GM21390 (cell line): ENCODE measurements at regions not wholly inside any gene's neighbourhood (a gene's known extent, or its start where the extent isn't known, plus 50 kb on each side); places are given as distances from the start of the nearest gene placed in this dataset.
"Not testable (repeated sequence)": the region's sequence is repeated elsewhere in the genome, so short reads cannot be mapped to it uniquely, and the experiment has no call there.

ENCODE experiments used
- ATAC-seq: cut with Tn5 transposase; IDR thresholded peaks from one replicate; pipeline ENCODE4 v1.9.1; 2021; ENCODE audit not compliant: unreplicated experiment

DNA sequence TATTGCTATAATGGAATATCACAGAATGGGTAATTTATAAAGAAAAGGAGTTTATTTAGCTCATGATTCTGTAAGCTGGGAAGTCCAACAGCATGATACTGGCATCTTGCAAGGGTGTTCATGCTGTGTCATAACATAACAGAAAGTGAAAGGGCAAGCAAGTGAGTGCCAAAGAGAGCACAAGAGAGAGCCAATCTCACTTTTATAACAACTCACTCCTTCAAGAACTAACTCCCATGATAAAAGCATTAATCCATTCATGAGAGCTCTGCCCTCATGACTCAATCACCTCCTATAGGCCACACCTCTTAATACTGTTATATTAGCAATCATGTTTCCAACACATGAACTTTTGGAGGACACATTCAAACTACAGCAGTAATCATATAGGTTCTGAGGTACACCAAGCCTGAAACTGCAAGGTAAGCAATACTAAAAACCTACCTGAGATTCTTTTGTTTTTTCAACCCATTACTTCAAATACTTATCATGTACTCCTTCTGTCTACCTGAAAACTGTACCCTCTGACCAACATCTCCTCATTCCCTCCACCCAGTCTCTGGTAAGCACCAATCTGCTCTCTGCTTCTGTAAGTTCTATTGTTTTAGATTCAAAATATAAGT lies 219.7 kb downstream of the MTERF1 start:
- ATAC-seq: no peak

DNA sequence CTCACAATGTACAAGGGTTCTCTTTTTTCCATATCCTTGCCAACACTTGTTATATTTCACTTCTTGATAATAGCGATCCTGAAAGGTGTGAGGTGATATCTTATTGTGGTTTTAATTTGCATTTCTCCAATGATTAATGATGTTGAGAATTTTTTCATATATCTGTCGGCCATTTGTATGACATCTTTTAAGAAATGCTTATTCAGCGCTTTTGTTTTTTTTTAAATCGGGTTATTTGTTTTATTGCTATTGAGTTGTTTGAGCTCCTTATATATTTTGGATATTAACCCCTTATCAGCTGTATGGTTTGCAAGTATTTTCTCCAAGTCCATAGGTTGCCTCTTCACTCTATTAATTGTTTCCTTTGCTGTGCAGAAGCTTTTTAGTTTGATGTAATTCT lies 218.8 kb downstream of the MTERF1 start:
- ATAC-seq: no peak

DNA sequence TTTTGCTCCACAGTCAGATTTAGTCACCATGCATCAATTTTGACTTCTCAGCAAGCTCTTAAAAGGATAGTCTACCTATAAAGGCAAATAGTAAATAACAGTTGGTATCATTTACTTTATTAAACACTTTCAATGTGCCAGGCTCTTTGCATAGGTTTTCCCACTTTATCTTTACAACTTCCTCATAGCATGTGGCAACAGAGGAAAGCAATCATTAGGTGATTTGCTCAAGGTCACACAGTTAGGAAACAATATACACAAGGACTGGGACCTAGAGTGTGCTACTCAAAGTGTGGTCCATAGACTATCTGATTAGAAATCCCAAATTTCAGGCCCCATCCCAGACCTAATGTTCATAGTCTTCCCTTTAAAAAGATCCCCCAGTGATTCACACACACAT lies 212.3 kb downstream of the MTERF1 start:
- ATAC-seq: no peak

DNA sequence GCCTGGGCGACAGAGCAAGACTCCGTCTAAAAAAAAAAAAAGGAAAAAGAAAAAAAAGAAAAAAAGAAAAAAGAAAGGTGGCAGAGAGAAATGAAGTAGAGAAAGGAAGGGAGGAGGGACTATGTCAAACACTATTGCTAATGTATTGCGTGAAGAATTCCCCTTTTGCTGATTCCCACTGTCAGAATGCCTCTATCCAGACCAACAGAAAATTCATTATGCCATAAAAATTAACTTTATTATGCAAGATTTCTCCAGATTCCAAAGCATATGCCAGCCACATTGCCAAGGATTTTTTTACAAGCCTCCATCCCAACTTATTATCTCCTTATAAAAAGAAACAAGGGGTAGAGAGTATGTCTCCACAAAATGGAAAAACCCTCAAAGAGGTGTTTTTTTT lies 209.3 kb downstream of the MTERF1 start:
- no peak for ATAC-seq

DNA sequence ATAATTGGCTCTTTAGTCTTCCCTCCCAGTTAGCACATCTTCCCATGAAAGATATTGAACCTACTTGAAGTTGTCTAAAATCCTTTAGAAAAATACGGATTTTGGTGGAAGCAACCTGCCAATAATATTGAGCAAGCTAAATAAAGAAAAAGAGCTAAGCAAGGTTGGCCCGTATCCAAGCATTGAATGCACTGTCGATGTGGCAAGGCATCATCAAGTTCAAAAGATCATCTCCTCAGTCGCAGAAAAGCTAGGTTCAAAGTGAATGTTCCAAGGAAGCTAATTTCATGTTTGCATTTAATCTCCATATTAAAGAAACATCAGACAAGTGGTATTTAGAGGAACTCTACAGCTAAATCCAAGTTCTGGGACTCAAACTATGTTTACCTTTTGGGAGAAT lies 206.0 kb downstream of the MTERF1 start:
- ATAC-seq: no peak

DNA sequence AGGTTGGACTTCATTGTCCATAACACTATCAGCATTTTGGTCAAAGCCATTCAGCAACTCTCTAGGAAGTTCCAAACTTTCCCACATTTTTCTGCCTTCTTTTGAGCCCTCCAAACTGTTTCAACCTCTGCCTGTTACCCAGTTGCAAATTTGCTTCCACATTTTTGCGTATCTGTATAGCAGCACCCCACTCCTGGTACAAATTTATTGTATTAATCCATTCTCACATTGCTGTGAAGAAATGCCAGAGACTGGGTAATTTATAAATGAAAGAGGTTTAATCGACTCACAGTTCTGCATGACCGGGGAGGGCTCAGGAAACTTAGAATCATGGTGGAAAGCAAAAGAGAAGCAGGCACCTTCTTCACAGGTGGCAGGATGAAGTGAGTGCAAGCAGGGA lies 198.8 kb downstream of the MTERF1 start:
- no peak for ATAC-seq

DNA sequence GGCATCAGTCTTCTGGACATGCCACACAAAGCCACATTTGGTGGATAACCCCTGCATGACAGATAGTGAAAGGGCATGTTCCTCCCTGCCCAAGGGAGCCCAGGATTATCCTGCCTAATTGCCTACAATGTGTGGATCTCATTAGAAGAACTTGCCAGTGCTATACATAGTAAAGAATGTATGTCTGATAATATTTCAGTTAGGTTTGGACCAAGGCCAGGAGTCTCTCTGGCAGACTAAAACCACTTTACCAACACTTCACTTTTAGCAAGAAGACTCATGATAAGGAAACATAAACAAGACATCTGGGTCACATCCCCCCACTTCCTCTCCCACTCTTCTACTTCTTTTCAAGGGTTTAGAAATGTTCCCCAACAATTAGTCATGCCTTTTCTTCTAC lies 196.7 kb downstream of the MTERF1 start:
- ATAC-seq: no peak

DNA sequence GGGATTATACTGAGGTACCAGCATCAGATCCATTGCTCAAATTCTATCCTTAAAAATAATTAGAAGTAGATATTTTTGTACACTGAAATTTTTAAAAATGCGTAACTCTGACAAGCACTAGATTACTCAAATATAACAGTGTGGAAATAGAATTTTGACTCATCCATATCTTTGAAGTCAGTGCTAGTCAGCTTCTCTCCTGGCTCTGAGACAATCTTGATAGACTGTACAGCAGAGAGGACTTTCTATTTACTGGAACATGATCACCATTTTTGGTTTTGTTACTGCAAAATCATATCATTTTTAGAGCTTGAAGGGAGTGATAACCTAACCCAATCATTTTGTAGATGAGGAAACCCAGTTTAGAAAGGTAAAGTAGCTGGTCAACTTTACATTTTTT lies 195.0 kb downstream of the MTERF1 start:
- ATAC-seq: no peak

DNA sequence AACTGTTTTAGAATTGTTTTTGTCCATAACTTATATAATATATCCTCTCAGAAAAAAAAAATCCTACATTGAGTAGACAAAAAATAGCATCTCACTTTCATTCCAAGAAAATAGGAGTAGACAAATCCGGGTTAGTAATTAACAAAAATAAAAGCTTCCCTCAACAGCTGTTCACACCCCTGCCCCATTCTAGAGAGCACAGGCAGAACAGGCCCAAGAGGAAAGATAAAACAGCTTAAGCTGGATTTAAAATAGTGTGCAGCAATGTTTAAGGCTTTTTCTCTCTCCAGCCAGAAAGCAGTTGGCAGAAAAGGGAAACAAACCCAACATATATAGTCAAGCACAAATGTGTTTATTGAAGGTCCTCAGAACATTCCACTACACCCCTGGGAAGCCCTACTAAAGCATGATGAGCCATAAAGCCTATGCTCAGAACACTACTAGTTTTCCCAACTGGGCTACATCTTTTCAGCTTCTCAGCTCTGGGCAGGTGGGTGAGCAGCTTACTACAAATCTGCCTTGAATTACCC lies 189.9 kb downstream of the MTERF1 start:
- ATAC-seq: no peak

DNA sequence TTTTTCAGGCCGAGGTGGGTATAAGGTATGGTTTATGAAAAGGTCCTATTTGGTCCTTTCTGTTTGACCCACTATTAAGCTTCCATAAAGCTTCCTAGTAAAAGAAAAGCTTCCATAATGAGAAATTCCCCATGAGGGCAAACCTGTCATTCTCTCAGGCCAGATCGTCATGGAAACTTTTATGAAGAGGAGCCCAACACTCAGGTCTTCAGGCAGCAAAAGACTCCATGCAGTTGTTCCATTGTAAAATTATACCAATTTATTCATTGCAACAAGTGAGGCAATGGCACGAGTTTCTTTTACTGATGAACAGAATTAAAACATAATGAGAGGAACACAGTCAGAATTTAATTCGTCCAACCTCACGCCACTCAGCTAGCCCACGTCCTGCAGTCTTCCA lies 188.6 kb downstream of the MTERF1 start:
- ATAC-seq: no peak

DNA sequence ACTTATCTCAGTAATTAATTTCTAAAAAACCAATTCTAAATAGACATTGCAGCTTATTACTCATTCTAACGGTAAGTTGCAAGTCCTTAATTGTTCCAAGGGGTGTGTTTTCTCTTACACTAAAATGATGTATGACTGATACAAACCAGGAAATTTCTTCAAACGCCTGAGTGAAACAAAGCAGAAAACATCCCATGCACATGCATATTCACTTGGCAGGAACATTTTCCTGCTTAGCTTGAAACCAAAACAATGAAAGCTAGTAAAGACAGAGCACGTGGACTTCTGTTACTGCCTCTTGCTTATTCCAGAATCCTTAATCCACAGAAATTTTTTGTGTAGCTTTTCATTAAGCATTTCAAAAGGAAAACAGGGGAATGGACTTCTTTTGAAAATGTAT lies 187.7 kb downstream of the MTERF1 start:
- ATAC-seq: no peak

DNA sequence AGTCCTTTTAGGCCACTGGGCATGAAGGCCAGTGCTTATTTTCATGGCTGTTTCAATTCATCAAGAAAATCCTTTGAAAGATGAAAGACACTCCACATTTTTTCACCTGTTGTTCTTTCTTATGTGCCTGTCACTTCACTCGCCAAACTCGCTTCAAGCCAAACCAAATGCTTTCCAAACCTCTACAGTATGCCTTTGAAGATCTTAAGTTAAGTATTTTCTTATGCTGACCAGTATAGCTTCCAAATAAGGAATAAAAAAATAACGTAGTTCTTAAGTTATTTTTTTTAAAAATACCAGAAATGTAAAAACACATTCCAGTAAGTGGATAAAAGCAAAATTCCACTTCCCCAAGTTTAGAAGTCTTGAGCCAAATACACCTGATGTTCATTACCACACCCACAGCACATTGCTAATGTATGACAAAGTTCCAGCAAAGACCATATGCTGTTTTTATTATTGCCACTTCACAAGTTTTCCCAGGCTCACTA lies 186.1 kb downstream of the MTERF1 start:
- ATAC-seq: no peak

DNA sequence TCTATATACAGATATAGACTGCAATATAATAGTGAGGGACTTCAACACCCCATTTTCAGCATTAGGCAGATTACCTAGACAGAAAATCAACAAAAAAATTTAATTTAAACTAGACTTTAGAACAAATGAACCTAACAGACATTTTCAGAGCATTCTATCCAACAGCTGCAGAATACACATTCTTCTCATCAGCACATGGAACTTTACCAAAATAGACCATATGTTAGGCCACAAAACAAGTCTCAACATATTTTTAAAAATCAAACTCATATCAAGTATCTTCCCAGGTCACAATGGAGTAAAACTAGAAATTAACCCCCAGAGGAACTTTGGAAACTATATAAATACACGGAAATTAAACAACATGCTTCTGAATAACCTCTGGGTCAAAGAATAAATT lies 169.6 kb downstream of the MTERF1 start:
- no peak for ATAC-seq

DNA sequence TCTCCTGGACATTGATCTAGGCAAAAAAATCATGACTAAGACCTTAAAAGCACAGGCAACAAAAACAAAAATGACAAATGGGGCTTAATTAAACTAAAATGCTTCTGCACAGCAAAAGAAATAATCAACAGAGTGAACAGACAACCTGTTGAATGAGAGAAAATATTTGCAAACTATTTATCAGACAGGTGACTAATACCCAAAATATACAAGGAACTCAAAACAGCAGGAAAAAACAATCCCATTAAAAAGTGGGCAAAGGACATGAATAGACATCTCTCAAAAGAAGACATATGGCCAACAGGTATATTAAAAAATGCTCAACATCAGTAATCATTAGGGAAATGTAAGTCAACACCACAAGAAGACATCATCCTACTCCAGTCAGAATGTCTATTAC lies 166.8 kb downstream of the MTERF1 start:
- no peak for ATAC-seq

DNA sequence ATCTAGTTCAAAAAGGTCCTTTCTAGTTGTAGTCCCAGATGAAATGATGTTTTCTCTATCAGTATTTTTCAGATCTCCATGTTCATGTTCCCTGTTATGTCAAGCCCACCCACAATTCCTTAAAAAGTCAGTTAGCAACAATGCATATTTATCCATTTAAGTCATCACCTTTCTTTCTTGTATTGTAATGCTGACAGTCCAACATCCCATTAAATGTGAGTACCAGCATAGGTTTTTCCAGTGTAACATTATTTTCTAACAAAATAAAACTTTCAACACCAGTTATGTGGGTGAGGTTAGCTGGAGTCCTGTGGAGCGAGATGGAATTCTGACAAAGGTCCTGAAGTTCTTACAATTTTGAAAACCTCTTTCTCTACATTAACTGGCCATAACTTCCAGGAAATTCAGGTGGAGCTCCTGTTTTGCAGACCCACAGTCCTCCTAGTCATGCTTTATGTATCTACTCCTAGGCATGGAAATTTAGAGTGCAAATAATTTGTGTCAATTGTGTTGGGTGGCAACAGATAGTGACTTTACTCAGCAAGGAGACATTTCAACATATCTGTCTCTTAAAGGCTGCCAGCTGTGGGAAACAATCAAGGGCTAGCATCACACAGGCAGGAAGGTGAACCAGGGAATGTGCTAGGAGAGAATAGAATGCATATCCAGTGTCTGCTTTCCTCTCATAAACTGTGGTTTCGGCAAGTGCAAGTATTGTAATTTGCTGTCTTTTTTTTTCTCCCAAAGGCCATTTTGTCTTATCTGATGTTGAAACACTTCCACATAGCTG lies 162.6 kb downstream of the MTERF1 start:
- no peak for ATAC-seq

DNA sequence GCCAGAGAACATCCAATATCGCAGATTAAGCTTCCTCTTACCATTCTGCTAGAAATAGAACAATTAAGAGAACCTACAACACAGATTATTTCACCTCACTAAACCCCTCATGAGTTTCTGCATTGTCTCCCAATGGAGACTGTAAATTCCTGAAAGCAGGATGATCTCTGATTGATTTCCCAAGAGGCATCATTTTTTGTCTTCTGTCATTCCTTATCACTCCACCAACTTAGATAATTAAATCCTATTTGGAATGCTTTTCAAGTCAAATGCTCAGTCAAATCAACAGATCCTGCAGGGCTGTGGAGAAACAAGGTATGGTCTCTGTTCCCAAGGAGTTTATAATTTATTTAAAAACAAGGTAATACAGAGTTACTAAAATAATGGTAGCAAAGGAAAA lies 161.5 kb downstream of the MTERF1 start:
- ATAC-seq: no peak

DNA sequence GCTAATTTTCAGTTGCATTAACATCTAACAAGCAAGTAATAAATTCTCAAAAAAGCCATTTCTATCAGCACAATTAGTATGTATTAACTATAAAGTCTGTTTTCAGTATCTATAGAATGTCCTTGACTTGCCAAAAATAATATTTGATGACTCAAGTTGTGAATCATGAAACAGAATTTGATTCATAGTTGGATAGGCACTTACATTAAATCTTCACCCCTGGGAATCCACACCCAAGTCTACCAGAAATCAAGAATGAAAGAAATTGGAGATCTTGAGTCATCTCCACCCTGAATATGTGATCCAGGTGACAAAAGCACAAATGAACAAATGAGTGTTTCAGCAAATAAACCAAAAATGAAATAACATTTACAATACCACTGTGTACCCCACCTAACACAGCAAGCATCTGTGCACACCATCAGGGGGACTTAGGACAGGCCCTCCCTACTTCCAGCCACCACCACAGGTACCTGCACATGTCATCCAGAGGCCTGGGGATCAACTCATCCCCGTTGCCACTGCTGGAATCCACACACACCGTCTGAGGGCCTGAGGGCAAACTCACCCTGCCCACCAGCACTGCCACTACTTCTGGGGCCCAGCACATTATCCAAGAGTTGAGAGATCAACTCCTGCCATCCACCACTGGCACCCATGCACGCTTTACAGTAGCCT lies 160.1 kb downstream of the MTERF1 start:
- ATAC-seq: no peak

DNA sequence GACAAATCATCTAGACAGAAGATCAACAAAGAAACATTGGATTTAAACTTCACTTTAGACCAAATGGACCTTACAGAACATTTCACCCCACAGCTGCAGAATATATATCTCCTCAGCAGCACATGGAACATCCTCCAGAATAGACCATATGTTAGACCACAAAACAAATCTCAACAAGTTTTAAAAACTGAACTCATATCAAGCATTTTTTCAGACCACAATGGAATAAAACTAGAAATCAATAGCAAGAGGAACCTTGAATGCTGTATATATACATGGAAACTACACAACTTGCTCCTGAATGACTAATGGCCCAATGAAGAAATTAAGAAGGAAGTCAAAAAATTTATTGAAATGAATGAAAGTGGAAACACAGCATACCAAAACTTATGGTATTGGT lies 157.7 kb downstream of the MTERF1 start:
- ATAC-seq: no peak

DNA sequence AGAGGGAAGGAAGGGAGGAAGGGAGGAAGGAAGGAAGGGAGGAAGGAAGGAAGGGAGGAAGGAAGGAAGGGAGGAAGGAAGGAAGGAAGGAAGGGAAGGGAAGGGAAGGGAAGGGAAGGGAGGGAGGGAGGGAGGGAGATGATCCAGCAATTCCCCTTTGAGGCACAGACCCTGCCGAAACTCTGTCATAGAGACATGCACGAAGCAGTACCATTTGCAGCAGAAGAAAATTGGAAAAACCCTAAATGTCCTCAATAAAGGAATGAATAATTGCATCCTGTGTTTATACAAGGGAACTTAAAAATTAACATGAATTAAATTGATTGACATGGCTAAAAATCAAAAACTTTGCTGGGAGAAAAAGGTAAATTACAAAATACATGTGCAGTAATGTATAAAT lies 151.5 kb downstream of the MTERF1 start:
- not testable (repeated sequence) for ATAC-seq

DNA sequence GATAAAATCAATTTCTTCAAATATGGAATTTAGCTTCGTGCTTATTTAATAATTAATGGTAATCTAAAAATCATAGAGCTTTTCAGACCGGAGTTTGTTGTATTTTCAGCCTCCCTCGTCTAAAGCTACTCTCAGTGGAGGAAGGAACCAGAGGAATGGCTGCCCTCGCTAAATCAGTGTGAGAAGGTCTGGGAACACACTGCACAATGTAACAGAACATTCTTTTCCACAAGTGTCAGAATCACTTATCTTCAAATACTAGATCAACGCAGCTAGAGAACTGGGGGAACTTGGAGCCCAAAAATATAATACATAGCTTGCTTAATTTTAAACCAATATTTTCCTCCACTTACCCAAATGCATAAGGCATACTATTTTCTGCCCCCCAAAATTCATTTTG lies 148.5 kb downstream of the MTERF1 start:
- ATAC-seq: no peak

DNA sequence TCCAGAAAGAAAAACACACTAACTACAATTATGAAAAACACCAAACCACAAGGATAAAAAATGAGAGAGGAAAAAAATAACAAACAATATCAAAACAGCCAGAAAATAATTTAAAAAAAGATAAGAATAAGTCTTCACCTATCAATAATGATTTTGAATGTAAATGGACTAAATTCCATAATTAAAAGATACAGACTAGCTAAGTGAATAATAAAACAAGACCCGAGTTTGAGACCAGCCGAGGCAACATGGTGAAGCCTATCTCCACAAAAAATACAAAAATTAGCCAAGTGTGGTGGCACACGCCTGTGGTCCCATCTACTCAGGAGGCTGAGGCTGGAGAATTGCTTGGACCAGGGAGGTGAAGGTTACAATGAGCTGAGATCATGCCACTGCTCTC lies 131.1 kb downstream of the MTERF1 start:
- no peak for ATAC-seq

DNA sequence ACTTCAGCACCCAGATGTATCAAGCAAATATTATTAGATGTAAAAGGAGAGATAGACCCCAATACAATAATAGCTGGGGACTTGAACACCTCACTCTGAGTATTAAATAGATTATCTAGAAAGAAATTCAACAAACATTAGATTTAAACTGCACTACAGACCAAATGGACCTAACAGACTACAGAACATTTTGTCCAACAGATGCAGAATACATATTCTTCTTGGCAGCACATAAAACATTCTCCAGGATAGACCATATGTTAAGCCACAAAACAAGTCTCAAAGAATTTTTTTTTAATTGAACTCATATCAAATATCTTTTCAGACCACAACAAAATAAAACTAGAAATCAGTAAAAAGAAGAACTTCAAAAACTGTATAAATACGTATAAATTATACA lies 130.4 kb downstream of the MTERF1 start:
- ATAC-seq: no peak
